ENCODE measurements at regions not wholly inside any gene's neighbourhood (a gene's known extent, or its start where the extent isn't known, plus 50 kb on each side); places are given as distances from the start of the nearest gene placed in this dataset.

GRCh38 chr2:184419744-184420143 is 178.6 kb upstream of the ZNF804A start:
- TF ChIP-seq CTCF (conservative IDR thresholded peaks at IDR 0.05 in 1 of 2, IDR thresholded peaks at IDR 0.05 in 1 of 2; ENCODE audit: extremely low read depth in 1 of 2, insufficient read depth in 1 of 2, low read depth in 1 of 2, low read length in 2 of 2), result no peak
- no peak for TF ChIP-seq EZH2 (IDR thresholded peaks at IDR 0.05; ENCODE audit: borderline replicate concordance, low read length)

All from mammary epithelial cell (primary cell).